HepG2 (cell line): ENCODE measurements at regions not wholly inside any gene's neighbourhood (a gene's known extent, or its start where the extent isn't known, plus 50 kb on each side); places are given as distances from the start of the nearest gene placed in this dataset.

Experiments
- ATAC-seq: fragments of 200-7000 bp; cut with Tn5 transposase; 3 replicates; pipeline ENCODE4 v1.9.1; 2020; ENCODE audit warnings: mild to moderate bottlenecking, moderate library complexity
- BruUV-seq: library from RNA; stranded (reverse); fragments of 400-500 nt; replicated peaks from 2 replicates; lab custom pipeline; 2021; lab: Mats Ljungman, UMichigan
- CTCF ChIA-PET: fragments of 300-600 bp; formaldehyde crosslinking; extraction: SDS; loops from one replicate; lab custom pipeline; 2021; ENCODE audit warnings: low total read pairs, inconsistent platforms, low intra/inter-chr PET ratio; lab: Yijun Ruan, JAX
- POLR2A ChIA-PET: fragments of 350-600 bp; sonication (Branson Sonifier 250); formaldehyde crosslinking; loops from one replicate; lab custom pipeline; 2020; ENCODE audit warnings: antibody characterized with exemption, inconsistent platforms; lab: Yijun Ruan, JAX
- DNase-seq: peaks from one replicate; pipeline ENCODE4 v3.0.0-alpha.2; 2015; ENCODE audit warnings: low spot score
- FAIRE-seq: peaks from 3 replicates; lab custom pipeline; 2011; peaks lifted over from hg19 to GRCh38; lab: Jason Lieb, UNC
- H2AFZ ChIP-seq: one replicate; pipeline ENCODE4 v1.6.1; 2011; ENCODE audit warnings: low read length, inconsistent platforms
- H3K27ac ChIP-seq: fragments of 300-600 bp; 3 replicates; pipeline ENCODE4 v1.8.0; 2011; ENCODE audit warnings: mixed run types, mild to moderate bottlenecking, mixed read lengths, low read length, inconsistent platforms; ENCODE audit not compliant: insufficient read depth; ENCODE audit errors: extremely low read length
- H3K27me3 ChIP-seq, 2 experiments: fragments of 200-600 bp in 1 of 2; 2 replicates in 1 of 2; 3 replicates in 1 of 2; pipeline versions ENCODE4 v1.6.0 to v1.8.0; 2011; ENCODE audit warnings: low read length in 2 of 2, mild to moderate bottlenecking in 2 of 2, moderate library complexity in 2 of 2, inconsistent platforms in 1 of 2; ENCODE audit not compliant: insufficient read depth in 2 of 2, control insufficient read depth in 1 of 2
- H3K36me3 ChIP-seq, 2 experiments: fragments of 200-600 bp in 1 of 2; replicated peaks in 1 of 2; 2 replicates in 1 of 2; 3 replicates in 1 of 2; pipeline versions ENCODE4 v1.5.1 to v1.8.0; 2011; ENCODE audit warnings: low read length in 2 of 2, inconsistent platforms in 1 of 2; ENCODE audit not compliant: insufficient read depth in 2 of 2, control insufficient read depth in 1 of 2
- H3K4me1 ChIP-seq: 2 replicates; pipeline ENCODE4 v1.5.1; 2012; ENCODE audit warnings: low read length, inconsistent platforms; ENCODE audit not compliant: insufficient read depth
- H3K4me2 ChIP-seq: 2 replicates; pipeline ENCODE4 v1.6.0; 2011; ENCODE audit warnings: low read depth, low read length, inconsistent platforms
- H3K4me3 ChIP-seq, 3 experiments: fragments of 200-600 bp in 1 of 3; sonication (generic), shearing (Covaris generic) in 1 of 3; replicated peaks in 1 of 3; 2 replicates each; pipeline ENCODE4 v1.5.1; 2011 to 2016; ENCODE audit warnings: low read length in 3 of 3, inconsistent platforms in 2 of 3, low read depth in 2 of 3, mild to moderate bottlenecking in 2 of 3, control low read depth in 1 of 3, mixed read lengths in 1 of 3; ENCODE audit not compliant: insufficient read depth in 1 of 3
- H3K79me2 ChIP-seq: one replicate; pipeline ENCODE4 v1.6.1; 2011; ENCODE audit warnings: low read length, inconsistent platforms; ENCODE audit not compliant: insufficient read depth
- H3K9ac ChIP-seq: 2 replicates; pipeline ENCODE4 v1.6.0; 2011; ENCODE audit warnings: mild to moderate bottlenecking, low read depth, low read length, inconsistent platforms; ENCODE audit not compliant: insufficient read depth
- H3K9me3 ChIP-seq: 2 replicates; pipeline ENCODE4 v1.5.1; 2012; ENCODE audit warnings: mild to moderate bottlenecking, low read length
- H4K20me1 ChIP-seq: 2 replicates; pipeline ENCODE4 v1.6.0; 2011; ENCODE audit warnings: inconsistent platforms, mild to moderate bottlenecking, low read length, moderate library complexity; ENCODE audit not compliant: insufficient read depth
- CCAR2 ChIP-seq: fragments of 200-400 bp; formaldehyde crosslinking; optimal IDR thresholded peaks from 2 replicates; pipeline ENCODE3; 2018; ENCODE audit warnings: low read depth, mild to moderate bottlenecking, low read length, moderate library complexity
- CREB1 ChIP-seq, 2 experiments: fragments of 450-650 bp in 1 of 2; IDR thresholded peaks; 2 replicates each; pipeline ENCODE4 v1.6.1; 2016 to 2017; ENCODE audit warnings: control low read depth in 1 of 2, mild to moderate bottlenecking in 1 of 2, missing compliant biosample characterization in 1 of 2, missing genetic modification characterization in 1 of 2
- HCFC1 ChIP-seq: fragments of 150-350 bp; IDR thresholded peaks from 2 replicates; pipeline ENCODE4 v1.6.1; 2014; ENCODE audit warnings: low read depth, low read length
- IKZF5 ChIP-seq: IDR thresholded peaks from 2 replicates; pipeline ENCODE4 v1.6.1; 2018; ENCODE audit warnings: missing genetic modification reagents, mild to moderate bottlenecking, missing compliant biosample characterization
- NFE2 ChIP-seq: sonication (generic); formaldehyde crosslinking; IDR thresholded peaks from 2 replicates; pipeline ENCODE4 v1.4.0; 2020; ENCODE audit warnings: missing genetic modification reagents
- NR2C2 ChIP-seq: sonication (generic); formaldehyde crosslinking; IDR thresholded peaks from 2 replicates; pipeline ENCODE4 v1.4.0; 2020; ENCODE audit warnings: missing genetic modification reagents, mild to moderate bottlenecking, moderate library complexity, borderline replicate concordance
- PPARG ChIP-seq: conservative IDR thresholded peaks from 2 replicates; pipeline ENCODE4 v1.6.1; 2016; ENCODE audit warnings: missing biosample characterization, missing genetic modification reagents
- RAD21 ChIP-seq: fragments of 450-650 bp; formaldehyde crosslinking; IDR thresholded peaks from 2 replicates; pipeline ENCODE4 v1.5.0; 2020; ENCODE audit warnings: mild to moderate bottlenecking
- SMAD9 ChIP-seq: sonication (generic); formaldehyde crosslinking; IDR thresholded peaks from 2 replicates; pipeline ENCODE4 v1.5.1; 2020; ENCODE audit warnings: mild to moderate bottlenecking, missing genetic modification reagents
- SNAI1 ChIP-seq: sonication (generic); formaldehyde crosslinking; IDR thresholded peaks from 2 replicates; pipeline ENCODE4 v1.5.0; 2020; ENCODE audit warnings: mild to moderate bottlenecking, missing genetic modification reagents, borderline replicate concordance
- SOX6 ChIP-seq, 2 experiments: fragments of 450-650 bp in 1 of 2; sonication (generic) in 1 of 2; formaldehyde crosslinking in 1 of 2; IDR thresholded peaks; 2 replicates each; pipeline versions ENCODE4 v1.4.0 to v1.6.1; 2017 to 2020; ENCODE audit warnings: antibody characterized with exemption in 1 of 2, mild to moderate bottlenecking in 1 of 2, missing genetic modification reagents in 1 of 2
- TAF1 ChIP-seq: sonication (generic); formaldehyde crosslinking; IDR thresholded peaks from 2 replicates; pipeline ENCODE4 v1.4.0; 2020; ENCODE audit warnings: missing genetic modification reagents
- TARDBP ChIP-seq: sonication (generic); formaldehyde crosslinking; IDR thresholded peaks from 2 replicates; pipeline ENCODE4 v1.8.0; 2022; ENCODE audit warnings: mild to moderate bottlenecking, missing genetic modification reagents
- ZBTB7A ChIP-seq: sonication (generic); formaldehyde crosslinking; IDR thresholded peaks from 2 replicates; pipeline ENCODE4 v1.8.0; 2022; ENCODE audit warnings: mild to moderate bottlenecking, missing genetic modification reagents
- ZMAT3 ChIP-seq: sonication (generic); formaldehyde crosslinking; conservative IDR thresholded peaks from 2 replicates; pipeline ENCODE4 v1.7.0; 2021; ENCODE audit warnings: missing genetic modification reagents
- ZNF230 ChIP-seq: sonication (generic); formaldehyde crosslinking; IDR thresholded peaks from 2 replicates; pipeline ENCODE4 v1.4.0; 2020; ENCODE audit warnings: mild to moderate bottlenecking, missing genetic modification reagents
- ZNF569 ChIP-seq: sonication (generic); formaldehyde crosslinking; IDR thresholded peaks from 2 replicates; pipeline ENCODE4 v1.5.0; 2020; ENCODE audit warnings: mild to moderate bottlenecking, missing genetic modification reagents, moderate library complexity, borderline replicate concordance
- WGBS: methylation state at CpG from one replicate; pipeline ENCODE4 v1.1.6; 2017; ENCODE audit warnings: low lambda C conversion rate; 5-methylcytosine and 5-hydroxymethylcytosine counted together
- in situ Hi-C: cut with HindIII; loops from 2 replicates; pipeline ENCODE4 v1.10.0; 2017; ENCODE audit warnings: low pct_unique_long_range_greater_than_20kb; ENCODE audit not compliant: extremely low pct_ligation_motif_present
- intact Hi-C: fragments of 100-400 bp; cut with micrococcal nuclease; formaldehyde crosslinking; loops from one replicate; pipeline ENCODE4 v1.10.0; 2022; ENCODE audit not compliant: unreplicated experiment
- TF ChIP-seq, protein P1 (sequence below): sonication (generic); formaldehyde crosslinking; IDR thresholded peaks from 2 replicates; pipeline ENCODE4 v1.4.0; 2020; ENCODE audit warnings: mild to moderate bottlenecking, low read depth, missing genetic modification reagents

- H3K4me2 ChIP-seq: no peak overlapping the region
- in situ Hi-C loops: no loop called here
- H3K9me3 ChIP-seq: peaks cover 80% of the 10 kb centered on the region
- no peaks in the 10 kb centered on the region for H3K4me1 ChIP-seq
- no peak overlapping the region for H3K9ac ChIP-seq
- intact Hi-C loops: no loop called here
- DNase-seq: no peak
- no peak overlapping the region for H3K4me3 ChIP-seq
- no peaks in the 10 kb centered on the region for H3K27me3 ChIP-seq
- no peaks in the 10 kb centered on the region for H4K20me1 ChIP-seq
- H3K27ac ChIP-seq: no peak overlapping the region
- no peak overlapping the region for H2AFZ ChIP-seq
- no TSS peak for BruUV-seq
- no peak for TF ChIP-seq SNAI1 (CRISPR knock-in tag)
- no peak for TF ChIP-seq TAF1 (CRISPR knock-in tag)
- TF ChIP-seq RAD21 (CRISPR knock-in tag): no peak
- TF ChIP-seq HCFC1: no peak
- no peak for TF ChIP-seq CCAR2
- no peak for TF ChIP-seq ZBTB7A (CRISPR knock-in tag)
- TF ChIP-seq TARDBP: no peak
- no peak for TF ChIP-seq ZNF569
- TF ChIP-seq, protein P1, sequence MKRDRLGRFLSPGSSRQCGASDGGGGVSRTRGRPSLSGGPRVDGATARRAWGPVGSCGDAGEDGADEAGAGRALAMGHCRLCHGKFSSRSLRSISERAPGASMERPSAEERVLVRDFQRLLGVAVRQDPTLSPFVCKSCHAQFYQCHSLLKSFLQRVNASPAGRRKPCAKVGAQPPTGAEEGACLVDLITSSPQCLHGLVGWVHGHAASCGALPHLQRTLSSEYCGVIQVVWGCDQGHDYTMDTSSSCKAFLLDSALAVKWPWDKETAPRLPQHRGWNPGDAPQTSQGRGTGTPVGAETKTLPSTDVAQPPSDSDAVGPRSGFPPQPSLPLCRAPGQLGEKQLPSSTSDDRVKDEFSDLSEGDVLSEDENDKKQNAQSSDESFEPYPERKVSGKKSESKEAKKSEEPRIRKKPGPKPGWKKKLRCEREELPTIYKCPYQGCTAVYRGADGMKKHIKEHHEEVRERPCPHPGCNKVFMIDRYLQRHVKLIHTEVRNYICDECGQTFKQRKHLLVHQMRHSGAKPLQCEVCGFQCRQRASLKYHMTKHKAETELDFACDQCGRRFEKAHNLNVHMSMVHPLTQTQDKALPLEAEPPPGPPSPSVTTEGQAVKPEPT (CRISPR knock-in tag): no peak
- TF ChIP-seq CREB1 (IDR thresholded peaks at IDR 0.05): no peak
- TF ChIP-seq CREB1 (CRISPR knock-in tag; IDR thresholded peaks at IDR 0.05): no peak
- no peak for TF ChIP-seq ZMAT3 (CRISPR knock-in tag)
- TF ChIP-seq SOX6 (IDR thresholded peaks at IDR 0.05): no peak
- no peak for TF ChIP-seq SOX6 (CRISPR knock-in tag; IDR thresholded peaks at IDR 0.05)
- TF ChIP-seq NR2C2: no peak
- TF ChIP-seq NFE2: no peak
- no peak for TF ChIP-seq IKZF5
- no peak for TF ChIP-seq SMAD9 (CRISPR knock-in tag)
- no peak for TF ChIP-seq ZNF230 (CRISPR knock-in tag)
- TF ChIP-seq PPARG: no peak
- TF ChIP-seq, all 625 proteins: peak for 0
- CTCF ChIA-PET: no interaction called here
- FAIRE-seq (no peak), ATAC-seq (no peak)
- 19% methylated on average over 2 of the region's 2 CpGs for WGBS
- no peaks in the 10 kb centered on the region for H3K79me2 ChIP-seq
- H3K36me3 ChIP-seq: no peaks in the 10 kb centered on the region
- POLR2A ChIA-PET: no interaction called here
These were observed 636.3 kb downstream of the LTN1 start for GRCh38 chr21:28356422-28356821.
